ENCODE measurements at regions not wholly inside any gene's neighbourhood (a gene's known extent, or its start where the extent isn't known, plus 50 kb on each side); places are given as distances from the start of the nearest gene placed in this dataset.
"Not testable (repeated sequence)": the region's sequence is repeated elsewhere in the genome, so short reads cannot be mapped to it uniquely, and the experiment has no call there.

- peaks cover 15% of the 10 kb centered on the region for H3K9me3 Mint-ChIP-seq
- DNase-seq (ENCODE audit: low spot score in 2 of 2); ATAC-seq; H3K4me1 Mint-ChIP-seq; H3K36me3 Mint-ChIP-seq; H3K4me3 Mint-ChIP-seq; H3K27ac Mint-ChIP-seq: not testable (repeated sequence)
Observed at GRCh38 chr11:13614918-13615317, 53.5 kb upstream of the FAR1 start.

- DNase-seq (ENCODE audit: low spot score in 2 of 2) (no peak), ATAC-seq (no peak)
- Mint-ChIP-seq H3K4me1 (no peaks in the 10 kb centered on the region), H3K36me3 (no peaks in the 10 kb centered on the region), H3K4me3 (no peak overlapping the region), H3K9me3 (no peaks in the 10 kb centered on the region), H3K27ac (no peak overlapping the region)
Observed at GRCh38 chr11:13608656-13609055, 59.8 kb upstream of the FAR1 start.

GRCh38 chr11:13606701-13607100 lies 61.8 kb upstream of the FAR1 start:
- Mint-ChIP-seq H3K9me3 (no peaks in the 10 kb centered on the region), H3K4me1 (no peaks in the 10 kb centered on the region), H3K27ac (no peak overlapping the region), H3K36me3 (no peaks in the 10 kb centered on the region), H3K4me3 (no peak overlapping the region)
- ATAC-seq: no peak
- DNase-seq (ENCODE audit: low spot score in 2 of 2): no peak

GRCh38 chr11:13603661-13604060 lies 64.8 kb upstream of the FAR1 start:
- Mint-ChIP-seq H3K27ac (no peak overlapping the region), H3K4me3 (no peak overlapping the region), H3K4me1 (no peaks in the 10 kb centered on the region), H3K36me3 (no peaks in the 10 kb centered on the region), H3K9me3 (no peaks in the 10 kb centered on the region)
- ATAC-seq (no peak), DNase-seq (ENCODE audit: low spot score in 2 of 2) (no peak)

- H3K4me3 Mint-ChIP-seq: no peak overlapping the region
- no peaks in the 10 kb centered on the region for H3K4me1 Mint-ChIP-seq
- no peaks in the 10 kb centered on the region for H3K36me3 Mint-ChIP-seq
- no peak overlapping the region for H3K27ac Mint-ChIP-seq
- no peak for ATAC-seq
- DNase-seq (ENCODE audit: low spot score in 2 of 2): no peak
- H3K9me3 Mint-ChIP-seq: no peaks in the 10 kb centered on the region
Observed at GRCh38 chr11:13602844-13603243, 65.6 kb upstream of the FAR1 start.

DNA sequence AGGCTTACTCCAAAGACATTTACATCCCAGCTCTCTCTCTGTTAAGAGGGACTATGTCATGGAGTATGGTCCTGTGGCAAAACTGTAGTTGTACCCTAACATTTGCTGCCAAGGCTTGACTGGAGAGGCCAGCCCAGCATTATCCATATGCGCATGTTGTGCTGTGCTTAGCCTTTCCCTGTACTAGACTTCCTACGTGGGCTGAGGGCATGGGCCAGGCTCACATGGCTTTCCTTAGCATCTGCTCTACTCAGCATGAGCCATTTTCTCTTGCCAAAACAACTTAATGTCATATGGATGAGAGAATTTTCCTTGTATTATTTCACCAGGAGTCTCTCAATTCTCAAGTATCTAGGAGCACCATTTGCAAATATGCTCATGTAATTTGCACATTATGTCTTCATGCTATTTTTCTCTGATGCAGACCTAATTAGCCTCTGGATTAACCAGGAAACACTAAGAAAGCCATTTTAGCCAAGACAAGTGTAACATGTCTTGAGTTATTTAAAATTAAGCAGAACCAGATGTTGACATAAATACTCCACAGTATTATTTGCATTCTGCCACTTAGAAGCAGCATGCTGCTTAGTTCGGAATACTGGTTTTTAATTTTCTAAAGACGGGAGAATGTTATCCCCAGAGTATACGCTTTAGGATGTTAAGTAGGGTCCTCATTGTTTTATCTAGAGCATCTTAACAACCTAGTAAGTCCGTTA lies 71.7 kb upstream of the FAR1 start:
- no peaks in the 10 kb centered on the region for H3K36me3 Mint-ChIP-seq
- ATAC-seq: no peak

DNA sequence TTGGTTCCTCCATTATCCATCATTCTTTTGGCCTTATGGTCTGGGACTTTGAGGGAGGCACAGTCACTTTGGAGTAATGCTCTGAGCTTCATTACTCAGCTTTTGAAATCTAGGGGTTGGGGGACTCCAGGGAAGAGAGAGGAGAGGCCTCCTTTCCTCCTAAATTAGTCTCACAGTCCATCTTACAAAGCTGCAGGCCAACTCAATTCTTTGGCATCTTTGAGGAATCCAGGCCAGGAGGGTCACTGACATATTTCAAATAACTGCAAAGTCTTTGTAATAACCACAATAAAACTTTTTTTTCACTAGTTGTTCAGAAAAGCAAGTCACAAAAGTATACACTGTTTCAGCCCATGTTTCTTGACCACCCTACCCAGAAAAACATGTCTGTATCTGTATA lies 73.3 kb upstream of the FAR1 start:
- Mint-ChIP-seq H3K36me3 (no peaks in the 10 kb centered on the region), H3K27ac (no peak overlapping the region), H3K4me1 (no peaks in the 10 kb centered on the region), H3K9me3 (no peaks in the 10 kb centered on the region), H3K4me3 (no peak overlapping the region)
- ATAC-seq: no peak
- DNase-seq (ENCODE audit: low spot score in 2 of 2): no peak

More for the DNA sequence above, 71.7 kb upstream of the FAR1 start:
- no peak for DNase-seq (ENCODE audit: low spot score in 2 of 2)
- no peak overlapping the region for H3K27ac Mint-ChIP-seq
- no peaks in the 10 kb centered on the region for H3K4me1 Mint-ChIP-seq
- H3K4me3 Mint-ChIP-seq: no peak overlapping the region
- no peaks in the 10 kb centered on the region for H3K9me3 Mint-ChIP-seq

GRCh38 chr11:13594044-13594443 lies 74.4 kb upstream of the FAR1 start:
- H3K36me3 Mint-ChIP-seq: no peaks in the 10 kb centered on the region

DNA sequence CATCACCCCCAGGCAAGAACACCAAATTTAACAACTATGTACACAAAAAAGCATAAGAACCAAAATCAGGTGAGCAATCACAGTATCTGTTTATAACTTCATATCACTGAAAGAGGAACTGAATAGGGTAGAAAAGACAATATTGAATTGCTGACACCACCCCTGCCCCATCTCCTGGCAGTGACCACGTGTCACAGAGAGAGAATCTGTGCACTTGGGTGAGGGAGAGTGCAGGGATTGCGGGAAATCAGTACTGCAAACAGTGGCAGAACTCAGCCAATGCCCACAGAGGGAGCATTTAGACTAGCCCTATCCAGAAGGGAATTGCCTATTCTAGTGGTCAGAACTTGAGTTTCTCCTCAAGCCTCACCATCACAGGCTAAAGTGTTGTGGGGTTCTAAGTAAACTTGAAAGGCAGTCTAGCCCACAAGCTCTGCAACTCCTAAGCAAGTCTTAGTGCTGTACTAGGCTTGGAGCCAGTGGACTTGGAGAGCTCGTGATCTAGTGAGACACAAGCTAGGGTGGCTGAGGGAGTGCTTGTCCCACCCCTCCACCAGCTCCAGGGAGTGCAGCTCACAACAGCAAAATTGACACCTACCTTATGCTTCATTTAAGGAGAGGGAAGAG lies 82.8 kb upstream of the PTH start:
- ATAC-seq (no peak), DNase-seq (ENCODE audit: low spot score in 2 of 2) (no peak)
- Mint-ChIP-seq H3K36me3 (no peaks in the 10 kb centered on the region), H3K27ac (no peak overlapping the region), H3K4me3 (no peak overlapping the region), H3K9me3 (peaks cover 10% of the 10 kb centered on the region), H3K4me1 (no peaks in the 10 kb centered on the region)

More at GRCh38 chr11:13594044-13594443, 74.4 kb upstream of the FAR1 start:
- Mint-ChIP-seq H3K4me1 (no peaks in the 10 kb centered on the region), H3K27ac (no peak overlapping the region), H3K4me3 (no peak overlapping the region), H3K9me3 (peaks cover 3% of the 10 kb centered on the region)
- no peak for DNase-seq (ENCODE audit: low spot score in 2 of 2)
- no peak for ATAC-seq

DNA sequence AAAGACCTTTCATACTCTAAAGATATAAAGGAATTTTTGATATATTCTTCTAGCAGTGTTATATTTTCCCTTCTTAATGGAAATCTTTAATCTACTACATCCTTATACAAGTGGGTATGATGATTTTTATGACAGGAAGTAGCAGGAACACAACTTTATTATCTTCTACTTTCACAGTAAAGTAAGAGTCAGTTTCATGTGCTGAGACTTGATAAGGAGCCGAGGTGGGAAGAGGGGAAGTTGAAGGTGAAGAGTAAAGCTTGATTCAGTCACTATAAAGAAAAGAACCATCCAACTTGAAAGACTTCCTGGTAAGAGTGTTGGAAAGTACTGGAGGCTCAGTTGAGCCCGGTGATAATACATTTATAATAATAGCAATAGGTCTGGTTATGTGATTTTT lies 82.1 kb upstream of the PTH start:
- Mint-ChIP-seq H3K27ac (no peak overlapping the region), H3K9me3 (peaks cover 10% of the 10 kb centered on the region), H3K4me1 (no peaks in the 10 kb centered on the region), H3K4me3 (no peak overlapping the region), H3K36me3 (no peaks in the 10 kb centered on the region)
- DNase-seq (ENCODE audit: low spot score in 2 of 2): no peak
- no peak for ATAC-seq

DNA sequence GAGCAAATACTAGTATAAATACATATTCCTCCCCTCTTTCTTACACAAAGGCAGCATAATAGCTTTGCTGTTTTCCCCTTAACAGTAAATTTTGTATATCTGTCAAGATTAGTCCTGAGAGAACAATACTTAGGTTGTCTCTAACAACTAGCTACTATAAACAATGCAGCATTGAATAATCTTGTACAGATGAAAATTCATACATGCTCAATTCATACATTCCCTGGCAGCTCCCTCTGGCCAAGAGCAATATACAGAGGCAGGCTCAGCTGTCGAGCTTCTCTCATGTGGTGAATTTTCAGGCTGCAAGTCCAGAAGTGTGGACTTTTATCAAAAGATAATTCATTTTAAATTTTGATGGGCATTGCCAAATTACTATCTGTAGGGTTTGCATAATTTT lies 81.2 kb upstream of the PTH start:
- ATAC-seq (no peak), DNase-seq (ENCODE audit: low spot score in 2 of 2) (no peak)
- Mint-ChIP-seq H3K4me1 (no peaks in the 10 kb centered on the region), H3K36me3 (no peaks in the 10 kb centered on the region), H3K9me3 (peaks cover 10% of the 10 kb centered on the region), H3K4me3 (no peak overlapping the region), H3K27ac (no peak overlapping the region)

- not testable (repeated sequence) for H3K4me1 Mint-ChIP-seq; DNase-seq (ENCODE audit: low spot score in 2 of 2)
Observed at GRCh38 chr11:13575385-13575784, 79.6 kb upstream of the PTH start.

GRCh38 chr11:13567551-13567950 lies 71.8 kb upstream of the PTH start:
- Mint-ChIP-seq H3K4me3 (no peak overlapping the region), H3K9me3 (peaks cover 5% of the 10 kb centered on the region), H3K27ac (no peak overlapping the region), H3K4me1 (no peaks in the 10 kb centered on the region), H3K36me3 (no peaks in the 10 kb centered on the region)
- DNase-seq (ENCODE audit: low spot score in 2 of 2) (no peak), ATAC-seq (no peak)

More at GRCh38 chr11:13575385-13575784, 79.6 kb upstream of the PTH start:
- H3K27ac Mint-ChIP-seq, H3K9me3 Mint-ChIP-seq, H3K4me3 Mint-ChIP-seq, H3K36me3 Mint-ChIP-seq, ATAC-seq: not testable (repeated sequence)

GRCh38 chr11:13561860-13562259 lies 66.1 kb upstream of the PTH start:
- peaks cover 11% of the 10 kb centered on the region for H3K9me3 Mint-ChIP-seq
- H3K4me1 Mint-ChIP-seq: peaks cover 5% of the 10 kb centered on the region
- H3K4me3 Mint-ChIP-seq: no peak overlapping the region

GRCh38 chr11:13560341-13560740 lies 64.5 kb upstream of the PTH start:
- H3K4me3 Mint-ChIP-seq; H3K36me3 Mint-ChIP-seq; ATAC-seq; H3K27ac Mint-ChIP-seq; H3K4me1 Mint-ChIP-seq; DNase-seq (ENCODE audit: low spot score in 2 of 2): not testable (repeated sequence)
- peaks cover 11% of the 10 kb centered on the region for H3K9me3 Mint-ChIP-seq

More at GRCh38 chr11:13561860-13562259, 66.1 kb upstream of the PTH start:
- Mint-ChIP-seq H3K27ac (no peak overlapping the region), H3K36me3 (no peaks in the 10 kb centered on the region)
- DNase-seq (ENCODE audit: low spot score in 2 of 2): no peak
- ATAC-seq: no peak

GRCh38 chr11:13552784-13553183 lies 57.0 kb upstream of the PTH start:
- Mint-ChIP-seq H3K27ac (no peak overlapping the region), H3K4me3 (no peak overlapping the region), H3K36me3 (no peaks in the 10 kb centered on the region), H3K4me1 (peaks cover 31% of the 10 kb centered on the region), H3K9me3 (peaks cover 8% of the 10 kb centered on the region)
- ATAC-seq (no peak), DNase-seq (ENCODE audit: low spot score in 2 of 2) (no peak)

Measured in stimulated activated effector memory CD8-positive, alpha-beta T cell treated with anti-CD3 and anti-CD28 coated beads, Interleukin-12 subunit alpha, Interleukin-12 subunit beta, amount 100 ng/mL, for 72 hours (primary cell).